ENCODE measurements at regions not wholly inside any gene's neighbourhood (a gene's known extent, or its start where the extent isn't known, plus 50 kb on each side); places are given as distances from the start of the nearest gene placed in this dataset.
A peak's percentile ranks its signal among the peaks of the same experiment; 100 is the strongest.

GRCh38 chr5:9927521-9927997, 297.4 kb upstream of the TAS2R1 start:
- no peak overlapping the region for H3K27ac ChIP-seq (ENCODE audit: low read depth in 2 of 2, low read length in 1 of 2)
- WGBS, 2 donors = 47 to 49% methylated on average over 4 of the region's 4 CpGs
- H3K27me3 ChIP-seq (ENCODE audit: control insufficient read depth in 1 of 2, insufficient read depth in 2 of 2, low read length in 2 of 2) = peaks cover 0 to 2% of the 10 kb centered on the region in 2 donors
- no peaks in the 10 kb centered on the region for H3K36me3 ChIP-seq (ENCODE audit: control insufficient read depth in 2 of 2, insufficient read depth in 2 of 2, low read length in 1 of 2)
- H3K4me3 ChIP-seq (ENCODE audit: low read depth in 1 of 2, low read length in 2 of 2) = no peak overlapping the region
- peaks cover 0 to 2% of the 10 kb centered on the region in 2 donors for H3K4me1 ChIP-seq (ENCODE audit: control insufficient read depth in 2 of 2, insufficient read depth in 2 of 2, low read length in 1 of 2)
- H3K9me3 ChIP-seq (ENCODE audit: control insufficient read depth in 2 of 2, insufficient read depth in 1 of 2, low read depth in 1 of 2, low read length in 1 of 2) = no peaks in the 10 kb centered on the region

DNA sequence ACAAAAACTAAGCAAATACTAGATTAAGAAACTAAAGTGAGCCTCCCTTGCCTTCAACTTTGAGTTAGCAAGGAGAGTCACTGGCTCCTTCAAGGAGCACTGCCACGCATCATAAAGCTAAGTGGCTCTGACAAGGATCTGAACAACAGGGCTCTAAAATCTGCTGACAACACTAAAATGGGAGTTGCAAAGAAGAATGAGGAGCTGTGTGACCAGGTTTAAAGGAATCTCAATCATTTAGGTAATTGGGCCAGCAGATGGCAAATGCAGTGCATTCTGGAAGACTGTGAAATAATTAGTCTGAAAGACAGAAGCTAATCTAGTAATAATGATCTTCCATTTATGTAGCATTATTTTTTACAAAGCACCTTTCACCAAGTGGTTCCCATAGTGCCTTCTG, 297.0 kb upstream of the TAS2R1 start:
- Histone ChIP-seq H3K4me1 (ENCODE audit: control insufficient read depth in 2 of 2, insufficient read depth in 2 of 2, low read length in 1 of 2) (peaks cover 0 to 2% of the 10 kb centered on the region in 2 donors), H3K27me3 (ENCODE audit: control insufficient read depth in 1 of 2, insufficient read depth in 2 of 2, low read length in 2 of 2) (peaks cover 0 to 2% of the 10 kb centered on the region in 2 donors), H3K36me3 (ENCODE audit: control insufficient read depth in 2 of 2, insufficient read depth in 2 of 2, low read length in 1 of 2) (no peaks in the 10 kb centered on the region), H3K27ac (ENCODE audit: low read depth in 2 of 2, low read length in 1 of 2) (no peak overlapping the region), H3K4me3 (ENCODE audit: low read depth in 1 of 2, low read length in 2 of 2) (no peak overlapping the region), H3K9me3 (ENCODE audit: control insufficient read depth in 2 of 2, insufficient read depth in 1 of 2, low read depth in 1 of 2, low read length in 1 of 2) (no peaks in the 10 kb centered on the region)
- 68 to 73% methylated on average over 1 of the region's 1 CpG for WGBS, 2 donors

DNA sequence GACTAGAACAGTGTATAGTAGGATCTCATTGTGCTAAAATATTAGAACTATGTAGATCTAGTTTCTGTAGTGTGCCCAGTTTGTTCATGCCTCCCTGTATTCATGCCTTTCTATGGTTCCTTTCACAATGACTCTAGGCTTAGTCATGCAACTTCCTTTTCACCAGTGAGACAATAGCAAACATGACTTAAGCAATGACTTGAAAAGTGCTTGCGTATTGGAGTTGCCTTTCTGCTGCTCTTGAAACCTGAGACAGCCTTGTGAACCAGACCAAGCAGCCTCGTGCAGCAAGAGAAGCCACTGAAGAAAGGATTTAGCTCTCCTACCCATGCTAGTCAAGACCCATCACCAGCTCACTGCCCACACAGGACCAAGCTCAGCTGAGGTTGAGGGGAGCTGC, 294.5 kb upstream of the TAS2R1 start:
- peaks cover 0 to 2% of the 10 kb centered on the region in 2 donors for H3K4me1 ChIP-seq (ENCODE audit: control insufficient read depth in 2 of 2, insufficient read depth in 2 of 2, low read length in 1 of 2)
- H3K4me3 ChIP-seq (ENCODE audit: low read depth in 1 of 2, low read length in 2 of 2) = no peak overlapping the region
- H3K36me3 ChIP-seq (ENCODE audit: control insufficient read depth in 2 of 2, insufficient read depth in 2 of 2, low read length in 1 of 2) = no peaks in the 10 kb centered on the region
- peaks cover 0 to 5% of the 10 kb centered on the region in 2 donors for H3K9me3 ChIP-seq (ENCODE audit: control insufficient read depth in 2 of 2, insufficient read depth in 1 of 2, low read depth in 1 of 2, low read length in 1 of 2)
- peak overlapping the region; percentile 53 to 78 for H3K27ac ChIP-seq (ENCODE audit: low read depth in 2 of 2, low read length in 1 of 2)
- 32 to 35% methylated on average over 2 of the region's 2 CpGs for whole genome bisulfite sequencing, 2 donors
- peaks cover 0 to 2% of the 10 kb centered on the region in 2 donors for H3K27me3 ChIP-seq (ENCODE audit: control insufficient read depth in 1 of 2, insufficient read depth in 2 of 2, low read length in 2 of 2)

DNA sequence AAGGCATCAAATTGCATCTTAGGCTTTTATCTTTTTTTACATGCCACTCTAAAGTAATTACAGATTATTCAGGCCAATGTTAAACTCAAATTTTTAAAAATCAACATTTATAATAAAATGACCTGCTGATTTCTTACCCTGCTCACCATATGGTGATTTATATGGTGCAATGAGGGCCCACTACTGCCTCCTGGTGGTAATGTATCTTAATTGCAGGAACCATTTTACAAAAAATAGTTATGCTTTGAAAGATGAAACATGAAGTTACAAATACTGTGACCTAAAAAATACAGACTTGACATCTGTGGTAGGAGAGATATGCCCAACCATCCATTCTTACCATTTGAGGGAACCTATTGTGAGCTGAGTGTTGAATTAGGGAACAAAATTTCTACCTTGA, 292.6 kb upstream of the TAS2R1 start:
- no peak overlapping the region for H3K27ac ChIP-seq (ENCODE audit: low read depth in 2 of 2, low read length in 1 of 2)
- H3K27me3 ChIP-seq (ENCODE audit: control insufficient read depth in 1 of 2, insufficient read depth in 2 of 2, low read length in 2 of 2) = no peaks in the 10 kb centered on the region

GRCh38 chr5:9920697-9921096, 290.5 kb upstream of the TAS2R1 start:
- Histone ChIP-seq H3K9me3 (ENCODE audit: control insufficient read depth in 2 of 2, insufficient read depth in 1 of 2, low read depth in 1 of 2, low read length in 1 of 2) (peaks cover 0 to 5% of the 10 kb centered on the region in 2 donors), H3K27me3 (ENCODE audit: control insufficient read depth in 1 of 2, insufficient read depth in 2 of 2, low read length in 2 of 2) (no peaks in the 10 kb centered on the region), H3K27ac (ENCODE audit: low read depth in 2 of 2, low read length in 1 of 2) (no peak overlapping the region), H3K4me3 (ENCODE audit: low read depth in 1 of 2, low read length in 2 of 2) (no peak overlapping the region), H3K36me3 (ENCODE audit: control insufficient read depth in 2 of 2, insufficient read depth in 2 of 2, low read length in 1 of 2) (no peaks in the 10 kb centered on the region), H3K4me1 (ENCODE audit: control insufficient read depth in 2 of 2, insufficient read depth in 2 of 2, low read length in 1 of 2) (peaks cover 0 to 2% of the 10 kb centered on the region in 2 donors)
- WGBS, 2 donors = 83 to 85% methylated on average over 8 of the region's 8 CpGs

More for the DNA sequence above, 292.6 kb upstream of the TAS2R1 start:
- Histone ChIP-seq H3K4me1 (ENCODE audit: control insufficient read depth in 2 of 2, insufficient read depth in 2 of 2, low read length in 1 of 2) (peaks cover 0 to 2% of the 10 kb centered on the region in 2 donors), H3K9me3 (ENCODE audit: control insufficient read depth in 2 of 2, insufficient read depth in 1 of 2, low read depth in 1 of 2, low read length in 1 of 2) (peaks cover 0 to 5% of the 10 kb centered on the region in 2 donors), H3K4me3 (ENCODE audit: low read depth in 1 of 2, low read length in 2 of 2) (no peak overlapping the region), H3K36me3 (ENCODE audit: control insufficient read depth in 2 of 2, insufficient read depth in 2 of 2, low read length in 1 of 2) (no peaks in the 10 kb centered on the region)

DNA sequence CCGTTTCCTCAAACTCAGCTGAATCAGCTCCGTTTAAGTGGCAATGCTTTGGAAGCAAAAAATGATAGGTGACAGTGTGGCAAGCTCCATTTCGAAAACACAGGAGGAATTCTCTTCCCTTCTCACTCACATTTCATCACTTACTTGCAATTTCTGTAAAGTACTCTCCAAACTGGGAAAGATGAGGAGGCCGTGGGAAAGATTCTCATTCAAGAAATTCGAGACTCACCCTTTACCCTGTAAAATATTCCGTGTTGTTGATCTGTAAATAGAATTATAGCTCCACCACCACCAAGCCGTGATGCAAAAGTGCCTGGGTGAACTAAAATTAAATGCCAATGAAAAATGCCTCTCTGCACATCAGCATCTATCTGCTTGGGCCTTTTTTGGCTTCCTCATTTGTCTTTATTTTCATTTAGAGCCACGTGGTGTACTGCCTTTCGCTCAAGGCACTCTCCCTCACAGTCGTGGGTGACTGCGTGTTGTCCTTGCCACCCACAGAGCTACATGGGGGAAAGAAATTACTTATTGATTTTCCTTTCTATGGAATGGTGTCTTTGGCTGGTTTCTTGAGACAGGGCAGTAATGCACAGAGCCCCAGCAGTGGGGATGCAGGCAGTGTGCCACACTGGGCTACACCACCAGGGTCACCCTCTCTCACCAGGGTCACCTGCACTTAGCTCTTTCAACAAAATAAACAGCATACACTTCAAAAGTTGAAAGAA, 289.3 kb upstream of the TAS2R1 start:
- no peak overlapping the region for H3K4me3 ChIP-seq (ENCODE audit: low read depth in 1 of 2, low read length in 2 of 2)
- peaks cover 0 to 5% of the 10 kb centered on the region in 2 donors for H3K9me3 ChIP-seq (ENCODE audit: control insufficient read depth in 2 of 2, insufficient read depth in 1 of 2, low read depth in 1 of 2, low read length in 1 of 2)
- H3K4me1 ChIP-seq (ENCODE audit: control insufficient read depth in 2 of 2, insufficient read depth in 2 of 2, low read length in 1 of 2) = no peaks in the 10 kb centered on the region
- H3K27ac ChIP-seq (ENCODE audit: low read depth in 2 of 2, low read length in 1 of 2) = no peak overlapping the region
- WGBS, 2 donors = 63 to 68% methylated on average over 11 of the region's 11 CpGs
- no peaks in the 10 kb centered on the region for H3K36me3 ChIP-seq (ENCODE audit: control insufficient read depth in 2 of 2, insufficient read depth in 2 of 2, low read length in 1 of 2)
- H3K27me3 ChIP-seq (ENCODE audit: control insufficient read depth in 1 of 2, insufficient read depth in 2 of 2, low read length in 2 of 2) = no peaks in the 10 kb centered on the region

DNA sequence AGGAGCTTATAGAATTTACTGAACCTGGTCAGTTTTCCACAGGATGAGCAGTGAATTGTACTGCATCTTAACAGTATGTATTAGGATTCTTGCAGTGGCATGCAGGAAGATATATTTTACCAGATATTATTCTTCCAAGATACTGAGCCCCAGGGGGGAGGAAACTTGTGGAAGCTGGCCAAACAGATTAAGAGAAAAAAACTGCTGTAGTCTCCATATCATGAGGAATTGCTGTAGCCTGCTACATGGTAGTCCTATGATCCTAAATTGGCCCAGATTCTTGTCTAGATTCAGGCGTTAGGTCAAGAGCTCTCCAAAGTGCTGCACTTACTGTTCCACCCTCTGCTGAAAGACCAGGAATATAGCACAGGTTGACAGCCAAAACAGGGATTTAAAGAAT, 275.5 kb upstream of the TAS2R1 start:
- H3K27ac ChIP-seq (ENCODE audit: low read depth in 2 of 2, low read length in 1 of 2) = no peak overlapping the region
- H3K4me3 ChIP-seq (ENCODE audit: low read depth in 1 of 2, low read length in 2 of 2) = no peak overlapping the region
- H3K27me3 ChIP-seq (ENCODE audit: control insufficient read depth in 1 of 2, insufficient read depth in 2 of 2, low read length in 2 of 2) = peaks cover 0 to 4% of the 10 kb centered on the region in 2 donors
- no peaks in the 10 kb centered on the region for H3K36me3 ChIP-seq (ENCODE audit: control insufficient read depth in 2 of 2, insufficient read depth in 2 of 2, low read length in 1 of 2)
- H3K4me1 ChIP-seq (ENCODE audit: control insufficient read depth in 2 of 2, insufficient read depth in 2 of 2, low read length in 1 of 2) = no peaks in the 10 kb centered on the region
- WGBS, 2 donors = 14 to 36% methylated on average over 1 of the region's 1 CpG
- H3K9me3 ChIP-seq (ENCODE audit: control insufficient read depth in 2 of 2, insufficient read depth in 1 of 2, low read depth in 1 of 2, low read length in 1 of 2) = peaks cover 0 to 3% of the 10 kb centered on the region in 2 donors

DNA sequence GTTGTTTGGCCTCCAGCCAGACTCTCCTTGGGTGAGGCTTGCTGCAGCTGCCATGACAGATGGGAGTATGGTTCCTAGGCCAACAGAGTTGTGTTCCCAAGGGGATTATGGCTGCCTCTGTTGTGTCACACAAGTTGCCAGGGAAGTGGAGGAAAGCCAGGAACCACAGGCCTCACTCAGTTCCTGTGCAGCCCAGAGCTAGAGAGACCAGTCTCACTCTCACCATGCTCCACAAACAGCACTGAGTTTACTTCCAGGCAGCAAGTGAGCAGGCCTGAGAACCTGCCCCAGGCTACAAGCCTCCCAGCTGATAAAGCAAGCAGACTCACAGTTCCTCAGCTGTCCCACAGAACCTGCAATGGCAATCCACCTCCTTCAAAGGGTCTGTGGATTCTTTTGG, 273.6 kb upstream of the TAS2R1 start:
- Histone ChIP-seq H3K27me3 (ENCODE audit: control insufficient read depth in 1 of 2, insufficient read depth in 2 of 2, low read length in 2 of 2) (peaks cover 0 to 4% of the 10 kb centered on the region in 2 donors), H3K9me3 (ENCODE audit: control insufficient read depth in 2 of 2, insufficient read depth in 1 of 2, low read depth in 1 of 2, low read length in 1 of 2) (peaks cover 0 to 3% of the 10 kb centered on the region in 2 donors), H3K36me3 (ENCODE audit: control insufficient read depth in 2 of 2, insufficient read depth in 2 of 2, low read length in 1 of 2) (no peaks in the 10 kb centered on the region), H3K4me1 (ENCODE audit: control insufficient read depth in 2 of 2, insufficient read depth in 2 of 2, low read length in 1 of 2) (no peaks in the 10 kb centered on the region), H3K27ac (ENCODE audit: low read depth in 2 of 2, low read length in 1 of 2) (no peak overlapping the region), H3K4me3 (ENCODE audit: low read depth in 1 of 2, low read length in 2 of 2) (no peak overlapping the region)

- 46 to 53% methylated on average over 4 of the region's 4 CpGs for WGBS, 2 donors
These were observed 268.2 kb upstream of the TAS2R1 start for GRCh38 chr5:9898319-9898718.

GRCh38 chr5:9895302-9895645, 265.1 kb upstream of the TAS2R1 start:
- Histone ChIP-seq H3K27me3 (ENCODE audit: control insufficient read depth in 1 of 2, insufficient read depth in 2 of 2, low read length in 2 of 2) (no peaks in the 10 kb centered on the region), H3K4me3 (ENCODE audit: low read depth in 1 of 2, low read length in 2 of 2) (no peak overlapping the region)
- 64 to 69% methylated on average over 5 of the region's 5 CpGs for WGBS, 2 donors

More at GRCh38 chr5:9898319-9898718, 268.2 kb upstream of the TAS2R1 start:
- Histone ChIP-seq H3K4me1 (ENCODE audit: control insufficient read depth in 2 of 2, insufficient read depth in 2 of 2, low read length in 1 of 2) (no peaks in the 10 kb centered on the region), H3K9me3 (ENCODE audit: control insufficient read depth in 2 of 2, insufficient read depth in 1 of 2, low read depth in 1 of 2, low read length in 1 of 2) (no peaks in the 10 kb centered on the region), H3K27me3 (ENCODE audit: control insufficient read depth in 1 of 2, insufficient read depth in 2 of 2, low read length in 2 of 2) (peaks cover 0 to 4% of the 10 kb centered on the region in 2 donors), H3K36me3 (ENCODE audit: control insufficient read depth in 2 of 2, insufficient read depth in 2 of 2, low read length in 1 of 2) (no peaks in the 10 kb centered on the region), H3K4me3 (ENCODE audit: low read depth in 1 of 2, low read length in 2 of 2) (no peak overlapping the region), H3K27ac (ENCODE audit: low read depth in 2 of 2, low read length in 1 of 2) (no peak overlapping the region)

More at GRCh38 chr5:9895302-9895645, 265.1 kb upstream of the TAS2R1 start:
- Histone ChIP-seq H3K9me3 (ENCODE audit: control insufficient read depth in 2 of 2, insufficient read depth in 1 of 2, low read depth in 1 of 2, low read length in 1 of 2) (no peaks in the 10 kb centered on the region), H3K4me1 (ENCODE audit: control insufficient read depth in 2 of 2, insufficient read depth in 2 of 2, low read length in 1 of 2) (no peaks in the 10 kb centered on the region), H3K36me3 (ENCODE audit: control insufficient read depth in 2 of 2, insufficient read depth in 2 of 2, low read length in 1 of 2) (no peaks in the 10 kb centered on the region), H3K27ac (ENCODE audit: low read depth in 2 of 2, low read length in 1 of 2) (no peak overlapping the region)

Measured in esophagus (tissue), 2 donors.